ENCODE measurements at regions not wholly inside any gene's neighbourhood (a gene's known extent, or its start where the extent isn't known, plus 50 kb on each side); places are given as distances from the start of the nearest gene placed in this dataset.

DNA sequence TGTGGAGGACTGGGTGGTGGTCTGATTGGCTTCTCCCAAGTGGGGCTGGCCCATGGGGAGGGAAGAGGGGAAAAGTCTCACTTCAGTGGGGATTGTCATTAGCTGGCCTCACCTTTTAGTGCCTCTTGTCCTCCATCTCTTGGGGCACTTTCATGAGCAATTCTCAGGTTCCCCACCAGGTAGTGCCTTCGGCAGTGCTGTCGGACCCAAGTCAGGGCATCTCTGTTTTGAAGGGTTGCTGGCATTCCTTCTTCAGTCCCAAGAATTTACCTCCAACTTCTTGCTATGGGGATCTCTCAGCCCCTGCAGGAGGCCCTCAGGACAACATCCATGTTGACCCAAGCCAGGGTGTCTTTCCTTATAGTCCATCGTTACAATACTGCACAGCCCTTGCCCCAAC lies 54.7 kb upstream of the F3 start:
- Histone ChIP-seq H3K27me3 (no peaks in the 10 kb centered on the region), H3K4me3 (no peak overlapping the region), H3K9me3 (no peaks in the 10 kb centered on the region), H3K27ac (no peak overlapping the region), H3K36me3 (no peaks in the 10 kb centered on the region), H3K4me1 (no peaks in the 10 kb centered on the region)
- ATAC-seq (no peak), DNase-seq (no peak)
- in situ Hi-C loops (cut with MboI; ENCODE audit: low sequenced_read_pairs in 4 of 4) (loop anchor here in 2 of 4 donors (5.0 kb wide), 1 partner anchor 74 kb away; no protein-coding TSS in a partner anchor), intact Hi-C loops (cut with DNase I; ENCODE audit: low total_unique reads) (loop anchor here (10.0 kb wide), 1 partner anchor 51 kb away; the partner anchor contains the start of gene F3)
- TF ChIP-seq, protein P1, sequence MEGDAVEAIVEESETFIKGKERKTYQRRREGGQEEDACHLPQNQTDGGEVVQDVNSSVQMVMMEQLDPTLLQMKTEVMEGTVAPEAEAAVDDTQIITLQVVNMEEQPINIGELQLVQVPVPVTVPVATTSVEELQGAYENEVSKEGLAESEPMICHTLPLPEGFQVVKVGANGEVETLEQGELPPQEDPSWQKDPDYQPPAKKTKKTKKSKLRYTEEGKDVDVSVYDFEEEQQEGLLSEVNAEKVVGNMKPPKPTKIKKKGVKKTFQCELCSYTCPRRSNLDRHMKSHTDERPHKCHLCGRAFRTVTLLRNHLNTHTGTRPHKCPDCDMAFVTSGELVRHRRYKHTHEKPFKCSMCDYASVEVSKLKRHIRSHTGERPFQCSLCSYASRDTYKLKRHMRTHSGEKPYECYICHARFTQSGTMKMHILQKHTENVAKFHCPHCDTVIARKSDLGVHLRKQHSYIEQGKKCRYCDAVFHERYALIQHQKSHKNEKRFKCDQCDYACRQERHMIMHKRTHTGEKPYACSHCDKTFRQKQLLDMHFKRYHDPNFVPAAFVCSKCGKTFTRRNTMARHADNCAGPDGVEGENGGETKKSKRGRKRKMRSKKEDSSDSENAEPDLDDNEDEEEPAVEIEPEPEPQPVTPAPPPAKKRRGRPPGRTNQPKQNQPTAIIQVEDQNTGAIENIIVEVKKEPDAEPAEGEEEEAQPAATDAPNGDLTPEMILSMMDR (IDR thresholded peaks at IDR 0.05 in 4 of 5, conservative IDR thresholded peaks at IDR 0.05 in 1 of 5), result no peak
- no peak for TF ChIP-seq POLR2A (IDR thresholded peaks at IDR 0.05)

DNA sequence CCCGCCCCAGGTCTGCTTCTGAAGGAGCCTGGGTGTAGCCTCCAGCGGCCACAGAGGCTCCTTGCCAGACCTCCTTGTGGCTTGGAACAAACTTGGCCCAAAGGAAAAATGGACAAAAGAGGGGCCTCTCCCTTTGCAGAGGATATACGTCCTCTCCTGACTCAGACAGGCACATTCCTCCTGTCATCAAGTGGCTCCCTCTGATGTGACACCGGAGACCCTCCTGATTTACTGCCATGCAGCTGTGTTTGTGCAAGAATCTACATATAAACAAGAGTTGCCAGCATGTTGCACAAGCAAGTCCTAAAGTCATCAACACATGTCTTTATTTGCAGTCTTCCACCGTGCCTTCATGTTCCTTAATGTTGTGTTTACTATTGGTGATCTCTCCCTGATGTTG lies 54.1 kb upstream of the F3 start:
- intact Hi-C loops (cut with DNase I; ENCODE audit: low total_unique reads) (loop anchor here (10.0 kb wide), 1 partner anchor 51 kb away; the partner anchor contains the start of gene F3), in situ Hi-C loops (cut with MboI; ENCODE audit: low sequenced_read_pairs in 4 of 4) (loop anchor here in 2 of 4 donors (5.0 kb wide), 1 partner anchor 73 kb away; no protein-coding TSS in a partner anchor)
- H3K36me3 ChIP-seq, result no peaks in the 10 kb centered on the region
- ATAC-seq, result peak in 1 of 2 donors; percentile 46
- no peak overlapping the region for H3K27ac ChIP-seq
- H3K9me3 ChIP-seq, result no peaks in the 10 kb centered on the region
- no peak overlapping the region for H3K4me3 ChIP-seq
- no peaks in the 10 kb centered on the region for H3K4me1 ChIP-seq
- no peak for TF ChIP-seq POLR2A (IDR thresholded peaks at IDR 0.05)
- TF ChIP-seq, protein P1 (IDR thresholded peaks at IDR 0.05 in 4 of 5, conservative IDR thresholded peaks at IDR 0.05 in 1 of 5), result no peak
- peak in 1 of 2 donors; percentile 24 for DNase-seq
- no peaks in the 10 kb centered on the region for H3K27me3 ChIP-seq

DNA sequence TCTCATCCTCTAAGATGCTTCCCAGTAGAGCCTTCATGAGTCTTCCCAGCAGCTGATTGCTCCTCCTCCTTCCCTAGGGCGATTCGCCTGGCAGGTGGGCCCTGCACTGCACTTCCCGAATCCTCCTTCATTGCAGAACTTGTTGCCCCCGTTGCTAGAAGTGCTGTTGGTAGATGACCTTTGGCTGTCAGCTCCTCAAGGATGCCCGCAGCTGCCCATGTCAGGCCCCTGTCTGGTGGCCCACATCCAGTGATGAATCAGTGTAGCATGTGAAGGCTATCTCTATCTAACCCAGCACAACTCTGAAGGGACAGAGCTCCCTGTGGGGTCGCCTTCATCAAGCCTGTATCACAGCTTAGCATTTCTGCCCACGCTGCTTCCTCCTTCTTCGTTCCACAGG lies 52.1 kb upstream of the F3 start:
- ATAC-seq, result no peak
- intact Hi-C loops (cut with DNase I; ENCODE audit: low total_unique reads) (loop anchor here (10.0 kb wide), 1 partner anchor 49 kb away; the partner anchor contains the start of gene F3), in situ Hi-C loops (cut with MboI; ENCODE audit: low sequenced_read_pairs in 4 of 4) (no loop called here)
- Histone ChIP-seq H3K9me3 (no peaks in the 10 kb centered on the region), H3K36me3 (no peaks in the 10 kb centered on the region), H3K27me3 (no peaks in the 10 kb centered on the region), H3K4me1 (no peaks in the 10 kb centered on the region), H3K27ac (no peak overlapping the region), H3K4me3 (no peak overlapping the region)
- no peak for DNase-seq
- TF ChIP-seq, protein P1 (IDR thresholded peaks at IDR 0.05 in 4 of 5, conservative IDR thresholded peaks at IDR 0.05 in 1 of 5), result no peak
- TF ChIP-seq POLR2A (IDR thresholded peaks at IDR 0.05), result no peak

DNA sequence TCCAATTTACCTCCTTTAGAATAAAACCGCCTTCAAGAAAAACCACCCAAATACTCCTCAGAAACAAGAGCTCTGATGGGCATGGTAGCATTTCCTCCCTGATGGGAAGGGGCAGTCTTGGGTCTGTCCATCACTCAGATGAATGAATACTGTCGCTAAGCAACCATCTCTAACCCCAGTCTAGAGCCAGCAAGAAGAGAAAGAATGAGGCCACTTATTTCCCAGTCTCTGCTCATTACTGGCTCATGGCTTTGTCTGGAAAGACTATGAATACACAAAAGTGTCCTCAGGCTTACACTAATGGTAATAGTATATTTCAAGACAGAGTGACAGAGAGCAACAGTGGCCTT lies 51.0 kb upstream of the F3 start:
- Histone ChIP-seq H3K27me3 (no peaks in the 10 kb centered on the region), H3K27ac (no peak overlapping the region), H3K4me1 (no peaks in the 10 kb centered on the region), H3K36me3 (no peaks in the 10 kb centered on the region), H3K9me3 (no peaks in the 10 kb centered on the region), H3K4me3 (no peak overlapping the region)
- ATAC-seq, result no peak
- intact Hi-C loops (cut with DNase I; ENCODE audit: low total_unique reads) (loop anchor here (10.0 kb wide), 1 partner anchor 48 kb away; the partner anchor contains the start of gene F3), in situ Hi-C loops (cut with MboI; ENCODE audit: low sequenced_read_pairs in 4 of 4) (no loop called here)
- no peak for DNase-seq
- TF ChIP-seq, protein P1 (IDR thresholded peaks at IDR 0.05 in 4 of 5, conservative IDR thresholded peaks at IDR 0.05 in 1 of 5), result no peak
- TF ChIP-seq POLR2A (IDR thresholded peaks at IDR 0.05), result no peak
